ENCODE measurements at regions not wholly inside any gene's neighbourhood (a gene's known extent, or its start where the extent isn't known, plus 50 kb on each side); places are given as distances from the start of the nearest gene placed in this dataset.

GRCh38 chr5:66285343-66285922 is 141.3 kb downstream of the SREK1 start:
- no peak for TF ChIP-seq CTCF (IDR thresholded peaks at IDR 0.05; ENCODE audit: low read length)
- no peak for TF ChIP-seq EZH2 (IDR thresholded peaks at IDR 0.05; ENCODE audit: borderline replicate concordance, low read length)
